Activated naive CD8-positive, alpha-beta T cell treated with anti-CD3 and anti-CD28 coated beads, Interleukin-2, amount 50 U/mL, for 16 hours (primary cell): ENCODE measurements at regions not wholly inside any gene's neighbourhood (a gene's known extent, or its start where the extent isn't known, plus 50 kb on each side); places are given as distances from the start of the nearest gene placed in this dataset.

Experiments used
- DNase-seq: peaks from one replicate; pipeline ENCODE4 v3.0.0-alpha.2; 2020; ENCODE audit warnings: low read depth, low spot score

DNA sequence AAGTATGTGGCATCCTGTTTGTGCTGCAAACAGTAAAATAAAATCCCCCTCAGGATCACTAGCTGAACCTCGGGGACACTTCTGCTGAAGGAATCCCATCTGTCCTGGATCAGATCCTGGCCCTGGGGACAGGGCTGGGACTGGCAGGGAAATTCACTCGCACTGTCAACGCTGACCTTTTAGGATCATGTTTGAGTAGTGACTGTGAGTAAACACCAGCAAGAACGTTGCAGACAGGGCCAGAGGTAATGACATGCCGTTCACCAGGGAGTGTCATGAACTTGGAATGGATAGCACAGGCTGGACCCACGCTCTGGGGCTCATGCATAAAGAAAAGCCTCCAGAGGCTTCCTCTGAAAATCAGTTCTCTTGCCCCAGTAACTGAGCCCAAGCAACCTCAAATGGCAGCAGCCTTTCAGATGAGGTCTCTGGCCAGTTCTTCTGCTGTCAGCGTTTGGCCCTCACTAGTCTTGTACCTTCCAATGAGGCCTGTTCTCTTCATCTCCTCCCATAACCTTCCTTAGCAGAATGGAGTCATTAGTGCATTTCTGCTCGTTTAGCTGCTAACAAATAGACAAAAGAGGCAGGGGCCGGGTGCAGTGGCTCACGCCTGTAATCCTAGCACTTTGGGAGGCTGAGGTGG lies 51.0 kb upstream of the BARX2 start:
- no peak for DNase-seq

GRCh38 chr11:129323896-129324502 lies 51.6 kb upstream of the BARX2 start:
- no peak for DNase-seq

DNA sequence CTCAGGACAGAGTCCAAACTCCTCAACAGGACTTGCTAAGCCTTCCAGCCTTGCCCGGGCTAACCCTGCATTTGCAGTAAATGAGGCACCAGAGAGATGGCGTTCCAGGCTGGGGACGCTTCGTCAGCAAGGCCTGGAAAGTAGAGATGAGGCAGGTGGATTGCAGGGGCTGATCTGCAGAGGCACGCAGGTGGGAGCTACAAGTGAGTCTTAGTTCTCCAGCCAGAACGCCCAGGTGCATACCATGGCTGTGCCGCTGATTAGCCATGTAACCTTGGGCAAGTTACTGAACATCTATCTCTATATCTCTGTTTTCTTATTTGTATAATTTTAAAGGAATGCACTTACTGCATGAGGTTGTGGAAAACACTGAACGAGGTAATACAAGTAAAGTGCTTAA lies 52.7 kb upstream of the BARX2 start:
- DNase-seq, result no peak

DNA sequence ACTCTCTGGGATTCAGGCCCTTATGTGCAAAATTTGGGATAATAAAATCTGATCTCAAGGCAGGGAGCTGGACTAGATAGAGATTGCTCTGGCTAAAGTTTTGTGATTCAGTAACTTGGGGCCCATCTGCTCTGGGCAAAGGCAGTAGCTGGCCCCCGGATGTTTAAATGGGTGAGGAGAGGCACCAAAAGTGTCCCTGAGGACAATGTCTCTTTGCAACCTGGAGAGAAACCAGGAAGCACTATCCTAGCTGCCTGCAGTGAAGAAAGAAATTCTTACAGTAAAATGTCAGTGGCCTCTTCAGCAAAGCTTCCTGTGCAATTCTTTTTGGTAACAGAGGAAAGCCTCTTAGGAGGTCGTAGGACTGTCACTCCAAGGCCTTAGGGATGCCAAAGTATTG lies 54.6 kb upstream of the BARX2 start:
- no peak for DNase-seq

DNA sequence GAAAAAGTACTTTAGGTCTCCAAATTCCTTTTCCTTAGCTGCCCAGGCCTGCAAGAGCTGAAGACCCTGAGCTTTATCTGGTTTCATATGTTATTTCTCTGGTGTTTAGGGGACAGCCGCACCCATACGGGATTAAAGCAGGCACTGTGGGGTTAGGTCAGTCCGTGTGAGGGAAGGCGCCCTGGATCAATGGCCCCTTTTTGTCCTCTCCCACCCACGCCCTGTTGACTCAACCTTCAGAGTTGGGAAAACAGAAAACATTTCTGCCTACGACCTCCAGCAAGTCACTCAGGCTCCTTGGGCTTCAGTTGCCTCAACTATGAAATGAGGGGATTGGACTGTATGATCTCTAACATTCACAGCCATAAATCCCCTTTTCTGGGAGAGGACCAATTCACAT lies 55.2 kb upstream of the BARX2 start:
- no peak for DNase-seq

DNA sequence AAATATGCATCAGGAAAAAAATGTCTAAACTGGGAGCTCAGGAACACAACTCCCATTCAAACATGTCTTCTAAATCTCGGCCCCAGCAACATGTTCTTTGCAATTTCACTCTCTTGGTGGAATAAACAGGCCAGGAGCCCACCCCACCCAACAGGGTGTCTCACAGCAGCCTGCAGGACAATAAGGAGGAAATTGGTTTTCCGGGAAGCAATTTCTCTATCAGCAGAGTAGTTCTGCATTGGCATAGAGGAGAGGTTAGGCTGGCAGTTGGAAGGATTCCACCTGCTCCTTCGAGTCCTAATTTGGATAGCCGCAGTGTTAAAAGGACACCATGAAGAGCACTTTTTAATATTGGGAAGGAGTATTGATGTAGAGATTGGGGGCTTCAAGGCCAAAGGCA lies 55.9 kb upstream of the BARX2 start:
- no peak for DNase-seq

- DNase-seq, result no peak
Measured at GRCh38 chr11:129319201-129319600, 56.4 kb upstream of the BARX2 start.

- DNase-seq, result no peak
Measured at GRCh38 chr11:129317571-129317970, 58.1 kb upstream of the BARX2 start.

DNA sequence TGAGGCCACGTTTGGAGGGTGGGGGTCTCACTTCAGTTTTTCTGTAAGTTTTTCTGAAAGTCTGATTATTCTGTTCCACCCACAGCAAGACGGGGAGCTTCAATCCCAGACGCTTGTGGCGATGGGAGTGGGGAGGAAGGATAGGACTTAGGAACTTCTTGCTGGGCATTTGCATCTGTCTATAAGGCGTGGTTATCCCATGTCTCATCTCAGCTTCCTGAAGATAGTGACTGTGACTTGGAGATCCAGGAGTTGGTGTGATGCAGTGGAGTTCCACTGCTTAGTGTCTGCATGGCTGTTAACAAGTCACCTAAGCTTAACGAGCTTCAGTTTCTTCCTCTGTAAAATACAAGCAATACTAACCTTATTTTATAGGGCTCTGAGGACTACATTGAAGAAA lies 58.9 kb upstream of the BARX2 start:
- no peak for DNase-seq

GRCh38 chr11:129315781-129316579 lies 59.7 kb upstream of the BARX2 start:
- DNase-seq, result no peak

- no peak for DNase-seq
Measured at GRCh38 chr11:129314371-129314770, 61.3 kb upstream of the BARX2 start.

DNA sequence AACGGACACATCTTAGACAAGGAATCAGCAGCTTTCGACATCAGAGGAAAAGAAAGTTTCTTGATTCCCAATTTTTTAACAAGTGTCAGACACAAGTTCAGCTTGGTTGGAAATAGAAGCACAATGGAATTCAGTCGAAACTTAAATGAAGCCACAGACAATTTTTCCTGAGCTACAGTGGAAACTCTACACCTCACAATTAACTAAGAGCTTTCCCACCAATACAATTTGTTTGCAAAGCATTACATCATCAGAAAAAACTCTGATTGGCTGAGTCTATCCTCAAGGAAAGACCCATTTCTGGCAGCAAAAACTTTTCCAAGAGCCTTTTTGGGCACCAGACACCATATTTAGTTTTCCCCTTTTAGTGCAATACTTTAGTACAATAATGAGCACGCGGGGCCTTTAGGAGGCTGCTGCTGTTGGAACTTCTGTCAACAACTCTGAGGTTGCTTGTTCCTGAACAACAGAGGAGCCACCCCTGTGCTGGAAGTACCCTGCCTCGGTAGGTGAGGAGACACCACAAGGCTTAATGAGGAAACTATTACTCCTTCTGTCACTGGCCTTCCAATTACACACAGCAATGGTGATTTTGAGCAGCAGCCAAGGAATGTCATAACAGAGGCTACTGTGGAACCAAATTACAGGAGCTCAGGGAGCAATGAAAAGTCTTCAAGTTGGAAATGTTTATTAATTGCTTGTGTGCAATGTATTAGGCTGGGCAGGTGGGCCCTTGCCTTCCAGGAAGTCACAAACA lies 61.9 kb upstream of the BARX2 start:
- no peak for DNase-seq

- DNase-seq, result no peak
Measured at GRCh38 chr11:129312730-129313503, 62.7 kb upstream of the BARX2 start.

- no peak for DNase-seq
Measured at GRCh38 chr11:129308241-129308865, 67.3 kb upstream of the BARX2 start.

DNA sequence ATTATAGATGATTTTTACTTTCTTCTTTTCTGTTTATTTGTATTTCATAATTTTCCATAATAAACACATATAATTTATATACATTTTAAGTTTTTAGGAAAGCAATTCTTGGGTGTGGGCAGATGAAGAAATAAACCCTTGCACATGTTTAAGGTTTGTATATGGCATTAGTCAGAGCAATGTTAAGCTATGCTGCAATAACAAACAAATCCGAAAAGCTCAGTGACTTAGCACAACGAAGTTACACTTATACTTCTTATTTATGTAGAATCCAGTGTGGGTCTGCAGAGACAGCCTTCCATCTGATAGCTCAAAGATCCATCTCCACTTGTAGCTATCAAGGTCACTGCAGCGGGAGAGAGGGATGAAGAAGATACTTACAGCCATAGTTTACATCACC lies 68.5 kb upstream of the BARX2 start:
- DNase-seq, result no peak

DNA sequence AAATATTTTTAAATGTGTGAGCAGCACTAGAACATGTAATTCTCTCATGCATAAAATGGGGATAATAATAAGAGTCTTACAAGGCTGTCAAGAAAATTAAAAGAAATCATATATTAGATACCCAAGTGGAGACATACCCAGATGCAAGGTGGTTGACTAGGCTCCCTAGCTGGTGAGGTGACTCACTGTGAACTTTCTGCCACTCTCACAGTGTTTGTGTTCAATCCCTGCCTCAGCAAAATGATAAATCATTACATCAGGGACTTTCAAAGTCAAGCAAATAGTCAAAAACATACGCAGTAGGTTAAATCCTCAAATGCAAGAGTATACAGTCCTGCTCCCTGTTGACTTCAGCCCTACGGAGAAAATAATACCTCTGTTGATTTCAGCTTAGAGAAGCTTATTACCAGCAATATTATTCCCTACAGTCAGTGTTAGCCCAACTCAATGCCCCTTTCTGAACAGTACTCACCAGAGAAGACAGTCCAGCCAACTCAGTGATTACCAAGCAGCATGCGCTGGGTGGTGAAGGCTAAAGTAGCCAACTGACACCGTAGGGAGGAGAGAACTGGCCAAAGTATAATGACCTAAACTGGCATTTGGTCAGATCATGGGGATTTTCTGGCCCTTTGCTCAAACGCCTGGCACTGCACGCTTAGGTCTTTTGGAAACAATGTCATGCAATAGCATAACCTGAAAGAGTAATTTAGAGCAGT lies 73.1 kb upstream of the BARX2 start:
- no peak for DNase-seq

GRCh38 chr11:129300099-129300498 lies 75.5 kb upstream of the BARX2 start:
- DNase-seq, result no peak

- DNase-seq, result no peak
Measured at GRCh38 chr11:129298988-129299387, 76.7 kb upstream of the BARX2 start.

DNA sequence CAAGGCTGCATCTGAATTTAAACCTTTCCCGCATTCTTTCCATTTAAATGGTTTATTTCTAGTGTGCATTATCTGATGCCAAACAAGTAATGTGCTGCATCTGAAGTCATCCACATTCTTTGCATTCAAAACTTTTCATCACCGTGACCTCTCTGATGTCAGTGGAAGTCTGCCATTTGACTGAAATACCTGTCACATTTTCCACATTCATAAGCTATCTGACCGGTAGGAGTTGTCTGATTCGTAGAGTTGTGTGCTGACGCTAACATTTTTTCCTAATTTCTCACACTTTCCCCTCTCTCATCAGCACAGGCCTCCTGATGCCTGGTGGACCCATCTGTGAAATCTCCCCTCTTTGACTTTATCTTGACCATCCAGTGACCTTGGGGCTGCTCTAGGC lies 79.9 kb upstream of the BARX2 start:
- no peak for DNase-seq

DNA sequence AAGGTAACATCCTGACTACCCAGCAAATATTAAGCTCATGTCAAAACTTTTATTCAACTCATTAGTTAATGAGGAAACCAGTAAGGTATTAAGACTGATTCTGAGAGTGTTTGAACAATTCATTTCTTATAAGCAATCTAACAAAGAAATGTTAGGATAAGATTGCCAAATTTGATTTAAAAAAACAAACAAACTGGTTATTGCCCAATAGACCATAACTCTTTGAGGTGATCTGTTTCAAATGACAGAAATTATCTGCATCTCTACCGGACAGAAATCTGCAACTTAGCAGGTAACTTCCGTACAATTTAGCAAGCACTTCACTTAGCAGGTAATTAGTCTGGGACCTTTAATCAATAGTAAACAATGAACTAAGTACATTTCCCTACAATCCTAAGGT lies 82.9 kb upstream of the BARX2 start:
- no peak for DNase-seq
